Upper lobe of left lung (tissue), 4 donors: ENCODE measurements at regions not wholly inside any gene's neighbourhood (a gene's known extent, or its start where the extent isn't known, plus 50 kb on each side); places are given as distances from the start of the nearest gene placed in this dataset.

Experiments used
- POLR2A ChIP-seq, 4 donors: fragments of 450-650 bp; IDR thresholded peaks; one replicate each; pipeline ENCODE4 v1.5.1; 2016 to 2017; ENCODE audit warnings: antibody characterized with exemption in 4 of 4, mild to moderate bottlenecking in 2 of 4
- POLR2AphosphoS5 ChIP-seq, 2 donors: sonication (generic); formaldehyde crosslinking; IDR thresholded peaks; one replicate each; pipeline ENCODE4 v1.5.1; 2017; ENCODE audit warnings: antibody characterized with exemption in 2 of 2
- TF ChIP-seq, protein P1 (sequence below), 6 experiments: fragments of 450-650 bp in 4 of 6; fragments of 200-600 bp in 2 of 6; sonication (generic) in 2 of 6; IDR thresholded peaks; one replicate each; pipeline ENCODE4 v1.5.1; 2016 to 2019; ENCODE audit warnings: antibody characterized with exemption in 6 of 6

DNA sequence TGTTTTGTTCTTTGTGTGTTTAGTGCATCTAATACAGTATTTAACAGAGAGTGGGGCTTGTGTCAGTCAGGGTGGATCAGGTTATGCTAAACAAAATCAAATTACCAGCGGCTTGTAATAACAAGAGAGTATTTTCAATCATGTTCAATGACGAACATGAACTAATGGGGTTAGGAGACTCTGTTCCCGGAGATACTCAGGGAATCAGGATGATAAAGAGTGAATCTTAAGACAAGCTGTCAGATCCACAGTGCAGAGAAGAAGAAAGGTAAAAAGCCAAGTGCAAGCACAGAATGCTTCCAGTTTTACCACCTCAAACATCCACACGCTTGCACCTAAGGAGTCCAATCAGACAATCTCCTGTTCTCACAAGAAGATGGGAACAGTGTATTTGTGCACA, 1331.5 kb upstream of the TMEM132C start:
- TF ChIP-seq POLR2A (IDR thresholded peaks at IDR 0.05): no peak
- TF ChIP-seq, protein P1, sequence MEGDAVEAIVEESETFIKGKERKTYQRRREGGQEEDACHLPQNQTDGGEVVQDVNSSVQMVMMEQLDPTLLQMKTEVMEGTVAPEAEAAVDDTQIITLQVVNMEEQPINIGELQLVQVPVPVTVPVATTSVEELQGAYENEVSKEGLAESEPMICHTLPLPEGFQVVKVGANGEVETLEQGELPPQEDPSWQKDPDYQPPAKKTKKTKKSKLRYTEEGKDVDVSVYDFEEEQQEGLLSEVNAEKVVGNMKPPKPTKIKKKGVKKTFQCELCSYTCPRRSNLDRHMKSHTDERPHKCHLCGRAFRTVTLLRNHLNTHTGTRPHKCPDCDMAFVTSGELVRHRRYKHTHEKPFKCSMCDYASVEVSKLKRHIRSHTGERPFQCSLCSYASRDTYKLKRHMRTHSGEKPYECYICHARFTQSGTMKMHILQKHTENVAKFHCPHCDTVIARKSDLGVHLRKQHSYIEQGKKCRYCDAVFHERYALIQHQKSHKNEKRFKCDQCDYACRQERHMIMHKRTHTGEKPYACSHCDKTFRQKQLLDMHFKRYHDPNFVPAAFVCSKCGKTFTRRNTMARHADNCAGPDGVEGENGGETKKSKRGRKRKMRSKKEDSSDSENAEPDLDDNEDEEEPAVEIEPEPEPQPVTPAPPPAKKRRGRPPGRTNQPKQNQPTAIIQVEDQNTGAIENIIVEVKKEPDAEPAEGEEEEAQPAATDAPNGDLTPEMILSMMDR (IDR thresholded peaks at IDR 0.05): no peak
- TF ChIP-seq POLR2AphosphoS5 (IDR thresholded peaks at IDR 0.05): no peak
